Sigmoid colon (tissue), 6 donors: ENCODE measurements at regions not wholly inside any gene's neighbourhood (a gene's known extent, or its start where the extent isn't known, plus 50 kb on each side); places are given as distances from the start of the nearest gene placed in this dataset.

ENCODE experiments used
- DNase-seq: peaks from one replicate; pipeline ENCODE4 v3.0.0-alpha.2; 2019
- H3K27ac ChIP-seq, 4 donors: fragments of 200-600 bp; sonication (generic); one replicate each; pipeline ENCODE4 v1.5.1; 2016 to 2019; ENCODE audit warnings: mild to moderate bottlenecking in 1 of 4
- H3K27me3 ChIP-seq, 3 donors: fragments of 200-600 bp; sonication (generic); one replicate each; pipeline ENCODE4 v1.5.1; 2019; ENCODE audit warnings: mild to moderate bottlenecking in 1 of 3
- H3K36me3 ChIP-seq, 4 donors: fragments of 200-600 bp; sonication (generic); one replicate each; pipeline ENCODE4 v1.5.1; 2016 to 2019
- H3K4me1 ChIP-seq, 4 donors: fragments of 200-600 bp; sonication (generic); one replicate each; pipeline ENCODE4 v1.5.1; 2017 to 2019
- H3K4me3 ChIP-seq, 4 donors: fragments of 200-600 bp; sonication (generic); one replicate each; pipeline ENCODE4 v1.5.1; 2017 to 2019; ENCODE audit warnings: mild to moderate bottlenecking in 2 of 4, moderate library complexity in 1 of 4
- H3K9me3 ChIP-seq, 4 donors: fragments of 200-600 bp in 3 of 4; sonication (generic) in 3 of 4; one replicate each; pipeline versions ENCODE4 v1.5.1 to v1.6.1; 2013 to 2019
- CTCF ChIP-seq, 4 experiments: fragments of 450-650 bp in 3 of 4; fragments of 200-600 bp in 1 of 4; IDR thresholded peaks; one replicate each; pipeline ENCODE4 v1.5.1; 2016 to 2019; ENCODE audit warnings: antibody characterized with exemption in 4 of 4, mild to moderate bottlenecking in 3 of 4, moderate library complexity in 2 of 4
- EP300 ChIP-seq, 4 donors: sonication (generic); formaldehyde crosslinking; IDR thresholded peaks; one replicate each; pipeline ENCODE4 v1.6.1; 2017; ENCODE audit warnings: antibody characterized with exemption in 4 of 4
- POLR2A ChIP-seq, 2 donors: fragments of 450-650 bp; IDR thresholded peaks; one replicate each; pipeline ENCODE4 v1.6.1; 2016; ENCODE audit warnings: antibody characterized with exemption in 2 of 2, mild to moderate bottlenecking in 2 of 2, moderate library complexity in 2 of 2
- POLR2AphosphoS5 ChIP-seq, 4 donors: sonication (generic); formaldehyde crosslinking; IDR thresholded peaks; one replicate each; pipeline ENCODE4 v1.6.1; 2017; ENCODE audit warnings: antibody characterized with exemption in 4 of 4
- WGBS, 2 donors: extraction: QIAGEN DNeasy Blood & Tissue Kit; methylation state at CpG; one replicate each; pipeline ENCODE4 v1.1.7; 2013; 5-methylcytosine and 5-hydroxymethylcytosine counted together
- intact Hi-C: fragments of 100-400 bp; cut with DNase I; formaldehyde crosslinking; loops from one replicate; pipeline ENCODE4 v1.15.1; 2023
- donor health status: healthy with polysubstance abuse.
- donor health status: healthy.

DNA sequence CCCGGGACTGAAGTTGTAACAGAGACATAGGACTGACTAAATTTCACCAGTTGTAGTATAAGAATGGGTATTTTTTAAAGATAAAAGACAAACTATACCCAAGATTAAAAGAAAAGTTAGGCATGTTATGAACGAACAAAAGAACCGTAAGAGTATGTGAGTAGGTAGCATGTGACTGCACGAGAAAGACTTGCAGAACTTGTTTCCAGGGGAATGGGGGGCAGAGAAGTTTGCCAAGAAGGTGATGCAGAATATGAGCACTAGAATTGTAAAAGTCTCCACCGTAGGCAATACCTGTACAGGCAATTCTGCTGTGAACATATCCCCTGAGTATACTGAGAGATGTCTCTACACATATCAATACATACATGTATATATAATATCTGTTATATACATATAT is 614.7 kb downstream of the PRELID2 start:
- intact Hi-C loops = no loop called here
- Histone ChIP-seq H3K27me3 (no peaks in the 10 kb centered on the region), H3K36me3 (no peaks in the 10 kb centered on the region), H3K4me1 (no peaks in the 10 kb centered on the region), H3K9me3 (no peaks in the 10 kb centered on the region), H3K27ac (no peak overlapping the region), H3K4me3 (no peak overlapping the region)
- TF ChIP-seq CTCF (IDR thresholded peaks at IDR 0.05) = no peak
- TF ChIP-seq POLR2A (IDR thresholded peaks at IDR 0.05) = no peak
- TF ChIP-seq POLR2AphosphoS5 (IDR thresholded peaks at IDR 0.05) = no peak
- TF ChIP-seq EP300 (IDR thresholded peaks at IDR 0.05) = no peak
- DNase-seq = no peak
- WGBS, 2 donors = 74 to 83% methylated on average over 5 of the region's 5 CpGs

- no peak for DNase-seq
- intact Hi-C loops = no loop called here
- 87 to 94% methylated on average over 1 of the region's 1 CpG for WGBS, 2 donors
- no peaks in the 10 kb centered on the region for H3K4me1 ChIP-seq
- H3K27me3 ChIP-seq = no peaks in the 10 kb centered on the region
- TF ChIP-seq POLR2AphosphoS5 (IDR thresholded peaks at IDR 0.05) = no peak
- TF ChIP-seq POLR2A (IDR thresholded peaks at IDR 0.05) = no peak
- no peak for TF ChIP-seq EP300 (IDR thresholded peaks at IDR 0.05)
- no peak for TF ChIP-seq CTCF (IDR thresholded peaks at IDR 0.05)
- no peaks in the 10 kb centered on the region for H3K36me3 ChIP-seq
- no peak overlapping the region for H3K27ac ChIP-seq
- no peaks in the 10 kb centered on the region for H3K9me3 ChIP-seq
- no peak overlapping the region for H3K4me3 ChIP-seq
Measured at GRCh38 chr5:145218982-145219381, 616.2 kb downstream of the PRELID2 start.

GRCh38 chr5:145218019-145218418 is 617.1 kb downstream of the PRELID2 start:
- TF ChIP-seq CTCF (IDR thresholded peaks at IDR 0.05) = no peak
- no peak for TF ChIP-seq POLR2A (IDR thresholded peaks at IDR 0.05)
- TF ChIP-seq EP300 (IDR thresholded peaks at IDR 0.05) = no peak
- no peak for TF ChIP-seq POLR2AphosphoS5 (IDR thresholded peaks at IDR 0.05)
- Histone ChIP-seq H3K27ac (no peak overlapping the region), H3K4me3 (no peak overlapping the region), H3K4me1 (no peaks in the 10 kb centered on the region), H3K36me3 (no peaks in the 10 kb centered on the region), H3K9me3 (no peaks in the 10 kb centered on the region), H3K27me3 (no peaks in the 10 kb centered on the region)
- DNase-seq = no peak
- intact Hi-C loops = no loop called here
- WGBS, 2 donors = 75 to 78% methylated on average over 3 of the region's 3 CpGs

GRCh38 chr5:145210020-145210419 is 625.1 kb downstream of the PRELID2 start:
- Histone ChIP-seq H3K4me3 (no peak overlapping the region), H3K9me3 (no peaks in the 10 kb centered on the region), H3K4me1 (no peaks in the 10 kb centered on the region), H3K27me3 (no peaks in the 10 kb centered on the region), H3K27ac (no peak overlapping the region), H3K36me3 (no peaks in the 10 kb centered on the region)
- TF ChIP-seq CTCF (IDR thresholded peaks at IDR 0.05) = no peak
- no peak for TF ChIP-seq POLR2AphosphoS5 (IDR thresholded peaks at IDR 0.05)
- no peak for TF ChIP-seq EP300 (IDR thresholded peaks at IDR 0.05)
- no peak for TF ChIP-seq POLR2A (IDR thresholded peaks at IDR 0.05)
- no peak for DNase-seq
- intact Hi-C loops = no loop called here
- WGBS, 2 donors = 90 to 91% methylated on average over 3 of the region's 3 CpGs

DNA sequence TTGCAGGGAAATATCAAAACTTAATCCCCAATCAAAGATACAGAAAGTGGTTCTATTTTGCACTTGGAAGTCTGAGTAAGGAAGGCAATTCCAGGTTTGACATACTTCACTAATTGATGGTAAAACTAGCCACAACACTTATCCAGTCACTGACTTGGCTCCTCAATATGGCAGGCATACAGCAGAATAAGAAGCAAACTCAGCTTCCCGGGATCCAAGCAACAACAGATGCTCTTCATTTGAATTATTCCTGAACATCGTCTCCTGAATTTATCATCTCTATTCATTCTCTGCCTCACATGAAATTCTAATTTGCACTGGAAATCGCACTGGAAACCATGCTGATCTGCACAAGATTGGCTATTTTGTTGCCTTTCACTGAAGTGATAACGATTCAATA is 629.6 kb downstream of the PRELID2 start:
- intact Hi-C loops = no loop called here
- TF ChIP-seq EP300 (IDR thresholded peaks at IDR 0.05) = no peak
- TF ChIP-seq CTCF (IDR thresholded peaks at IDR 0.05) = no peak
- no peak for TF ChIP-seq POLR2AphosphoS5 (IDR thresholded peaks at IDR 0.05)
- no peak for TF ChIP-seq POLR2A (IDR thresholded peaks at IDR 0.05)

More for the DNA sequence above, 629.6 kb downstream of the PRELID2 start:
- WGBS, 2 donors = 75% methylated on average over 4 of the region's 4 CpGs
- no peaks in the 10 kb centered on the region for H3K36me3 ChIP-seq
- H3K4me1 ChIP-seq = no peaks in the 10 kb centered on the region
- H3K27ac ChIP-seq = no peak overlapping the region
- H3K9me3 ChIP-seq = no peaks in the 10 kb centered on the region
- H3K27me3 ChIP-seq = no peaks in the 10 kb centered on the region
- no peak for DNase-seq
- H3K4me3 ChIP-seq = no peak overlapping the region
